Hepatocyte (in vitro differentiated cells): ENCODE measurements at regions not wholly inside any gene's neighbourhood (a gene's known extent, or its start where the extent isn't known, plus 50 kb on each side); places are given as distances from the start of the nearest gene placed in this dataset.

Experiments
- DNase-seq: peaks from one replicate; pipeline ENCODE4 v3.0.0-alpha.2; 2016; ENCODE audit warnings: low spot score
- H2AFZ ChIP-seq: fragments of 200-600 bp; sonication (generic); 2 replicates; pipeline ENCODE4 v1.6.0; 2016; ENCODE audit warnings: antibody characterized with exemption, mild to moderate bottlenecking
- H3K27ac ChIP-seq: fragments of 200-600 bp; sonication (generic); 2 replicates; pipeline ENCODE4 v1.5.1; 2016; ENCODE audit warnings: mild to moderate bottlenecking
- H3K27me3 ChIP-seq: fragments of 200-600 bp; sonication (generic); 2 replicates; pipeline ENCODE4 v1.6.1; 2016
- H3K36me3 ChIP-seq: fragments of 200-600 bp; sonication (generic); replicated peaks from 2 replicates; pipeline ENCODE4 v1.5.1; 2016; ENCODE audit warnings: low read depth; ENCODE audit not compliant: insufficient read depth
- H3K4me1 ChIP-seq: fragments of 200-600 bp; sonication (generic); 2 replicates; pipeline ENCODE4 v1.5.1; 2016; ENCODE audit warnings: mild to moderate bottlenecking, moderate library complexity; ENCODE audit not compliant: insufficient read depth
- H3K4me2 ChIP-seq: fragments of 200-600 bp; sonication (generic); 2 replicates; pipeline ENCODE4 v1.6.0; 2016
- H3K4me3 ChIP-seq: fragments of 200-600 bp; sonication (generic); 2 replicates; pipeline ENCODE4 v1.5.1; 2016; ENCODE audit warnings: mild to moderate bottlenecking
- H3K79me2 ChIP-seq: fragments of 200-600 bp; sonication (generic); 2 replicates; pipeline ENCODE4 v1.6.0; 2017; ENCODE audit warnings: mild to moderate bottlenecking
- H3K9me2 ChIP-seq: fragments of 200-600 bp; sonication (generic); replicated peaks from 2 replicates; pipeline ENCODE4 v1.6.0; 2017; ENCODE audit warnings: mild to moderate bottlenecking; ENCODE audit not compliant: insufficient read depth
- H3K9me3 ChIP-seq: fragments of 200-600 bp; sonication (generic); 2 replicates; pipeline ENCODE4 v1.5.1; 2016; ENCODE audit warnings: low read depth, mild to moderate bottlenecking
- H4K20me1 ChIP-seq: fragments of 200-600 bp; sonication (generic); 2 replicates; pipeline ENCODE4 v1.6.0; 2016; ENCODE audit warnings: mild to moderate bottlenecking; ENCODE audit not compliant: insufficient read depth, poor library complexity, severe bottlenecking
- EZH2 ChIP-seq: fragments of 200-600 bp; sonication (generic); IDR thresholded peaks from 2 replicates; pipeline ENCODE4 v1.6.1; 2016; ENCODE audit warnings: antibody characterized with exemption, mild to moderate bottlenecking, borderline replicate concordance
- EZH2phosphoT487 ChIP-seq: fragments of 200-600 bp; sonication (generic); IDR thresholded peaks from one replicate; pipeline ENCODE4 v1.6.1; 2018; ENCODE audit warnings: antibody characterized with exemption, mild to moderate bottlenecking, low read depth, moderate library complexity; ENCODE audit not compliant: unreplicated experiment, severe bottlenecking
- WGBS: methylation state at CpG from one replicate; pipeline ENCODE4 v1.1.6; 2016; ENCODE audit warnings: low lambda C conversion rate; ENCODE audit errors: missing lambda C conversion rate; 5-methylcytosine and 5-hydroxymethylcytosine counted together
- TF ChIP-seq, protein P1 (sequence below): fragments of 200-600 bp; sonication (generic); IDR thresholded peaks from 2 replicates; pipeline ENCODE4 v1.5.1; 2016; ENCODE audit warnings: antibody characterized with exemption, mild to moderate bottlenecking; ENCODE audit not compliant: poor library complexity

DNA sequence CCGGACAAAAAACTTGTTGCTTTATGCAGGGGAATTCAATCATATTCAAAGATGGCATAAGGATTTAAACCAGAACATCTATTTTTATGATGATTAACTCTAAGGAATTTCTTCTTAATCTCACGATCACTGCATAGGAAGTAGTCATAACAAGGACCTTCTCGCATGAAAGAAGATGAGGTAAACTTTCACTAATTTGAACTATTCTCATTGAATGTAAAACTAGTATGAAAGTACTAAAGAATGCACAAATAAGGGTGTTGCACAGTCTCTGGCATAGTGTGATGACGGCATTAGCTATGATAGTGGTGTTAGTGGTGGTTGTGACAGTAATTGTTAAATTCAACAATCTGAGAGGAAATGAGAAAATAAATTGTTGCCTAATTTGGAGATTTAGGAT lies 280.0 kb downstream of the SLC6A15 start:
- TF ChIP-seq, protein P1, sequence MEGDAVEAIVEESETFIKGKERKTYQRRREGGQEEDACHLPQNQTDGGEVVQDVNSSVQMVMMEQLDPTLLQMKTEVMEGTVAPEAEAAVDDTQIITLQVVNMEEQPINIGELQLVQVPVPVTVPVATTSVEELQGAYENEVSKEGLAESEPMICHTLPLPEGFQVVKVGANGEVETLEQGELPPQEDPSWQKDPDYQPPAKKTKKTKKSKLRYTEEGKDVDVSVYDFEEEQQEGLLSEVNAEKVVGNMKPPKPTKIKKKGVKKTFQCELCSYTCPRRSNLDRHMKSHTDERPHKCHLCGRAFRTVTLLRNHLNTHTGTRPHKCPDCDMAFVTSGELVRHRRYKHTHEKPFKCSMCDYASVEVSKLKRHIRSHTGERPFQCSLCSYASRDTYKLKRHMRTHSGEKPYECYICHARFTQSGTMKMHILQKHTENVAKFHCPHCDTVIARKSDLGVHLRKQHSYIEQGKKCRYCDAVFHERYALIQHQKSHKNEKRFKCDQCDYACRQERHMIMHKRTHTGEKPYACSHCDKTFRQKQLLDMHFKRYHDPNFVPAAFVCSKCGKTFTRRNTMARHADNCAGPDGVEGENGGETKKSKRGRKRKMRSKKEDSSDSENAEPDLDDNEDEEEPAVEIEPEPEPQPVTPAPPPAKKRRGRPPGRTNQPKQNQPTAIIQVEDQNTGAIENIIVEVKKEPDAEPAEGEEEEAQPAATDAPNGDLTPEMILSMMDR = no peak
- TF ChIP-seq EZH2phosphoT487 (no peak), EZH2 (no peak)
- WGBS = 83% methylated on average over 4 of the region's 4 CpGs
- no peak overlapping the region for H3K27ac ChIP-seq

DNA sequence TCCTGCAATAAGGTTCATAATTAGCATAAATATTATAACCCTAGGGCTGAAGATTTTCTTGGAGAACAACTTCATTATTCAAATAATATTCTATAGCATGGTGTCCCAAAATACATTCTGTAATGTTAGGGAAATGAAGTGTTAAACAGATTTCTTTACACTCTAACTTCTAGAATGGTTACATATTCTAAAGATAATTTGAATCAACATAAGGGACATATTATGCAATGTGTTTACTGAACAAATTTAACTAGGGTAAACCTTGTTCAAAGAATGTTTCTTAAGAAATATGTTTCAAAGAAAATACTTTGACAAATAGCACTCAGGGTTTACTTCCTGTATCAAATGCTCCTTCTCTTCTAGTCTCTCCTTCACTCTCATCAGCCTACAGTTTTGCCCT lies 281.6 kb downstream of the SLC6A15 start:
- no peaks in the 10 kb centered on the region for H3K9me3 ChIP-seq
- H4K20me1 ChIP-seq = no peaks in the 10 kb centered on the region
- H3K27me3 ChIP-seq = no peaks in the 10 kb centered on the region
- no peak overlapping the region for H3K27ac ChIP-seq
- H3K36me3 ChIP-seq = no peaks in the 10 kb centered on the region
- no peak overlapping the region for H2AFZ ChIP-seq
- TF ChIP-seq EZH2phosphoT487 (no peak), EZH2 (no peak)
- TF ChIP-seq, protein P1 = no peak
- no peaks in the 10 kb centered on the region for H3K4me1 ChIP-seq
- H3K9me2 ChIP-seq = no peaks in the 10 kb centered on the region
- no peak overlapping the region for H3K4me2 ChIP-seq
- no peak for DNase-seq
- no peak overlapping the region for H3K4me3 ChIP-seq
- H3K79me2 ChIP-seq = no peaks in the 10 kb centered on the region

More for the DNA sequence above, 280.0 kb downstream of the SLC6A15 start:
- H3K36me3 ChIP-seq = no peaks in the 10 kb centered on the region
- no peak for DNase-seq
- no peaks in the 10 kb centered on the region for H4K20me1 ChIP-seq
- H3K4me1 ChIP-seq = no peaks in the 10 kb centered on the region
- H3K27me3 ChIP-seq = no peaks in the 10 kb centered on the region
- no peak overlapping the region for H2AFZ ChIP-seq
- H3K9me3 ChIP-seq = no peaks in the 10 kb centered on the region
- no peak overlapping the region for H3K4me2 ChIP-seq
- no peak overlapping the region for H3K4me3 ChIP-seq
- H3K79me2 ChIP-seq = no peaks in the 10 kb centered on the region
- no peaks in the 10 kb centered on the region for H3K9me2 ChIP-seq

- H4K20me1 ChIP-seq = no peaks in the 10 kb centered on the region
- TF ChIP-seq EZH2 (no peak), EZH2phosphoT487 (no peak)
- TF ChIP-seq, protein P1 = no peak
- H3K36me3 ChIP-seq = no peaks in the 10 kb centered on the region
- no peak overlapping the region for H3K4me3 ChIP-seq
- H3K79me2 ChIP-seq = no peaks in the 10 kb centered on the region
- no peaks in the 10 kb centered on the region for H3K9me3 ChIP-seq
- WGBS = 73% methylated on average over 3 of the region's 3 CpGs
- no peaks in the 10 kb centered on the region for H3K4me1 ChIP-seq
- no peaks in the 10 kb centered on the region for H3K9me2 ChIP-seq
- no peaks in the 10 kb centered on the region for H3K27me3 ChIP-seq
- H3K4me2 ChIP-seq = no peak overlapping the region
- DNase-seq = no peak
- H3K27ac ChIP-seq = no peak overlapping the region
- H2AFZ ChIP-seq = no peak overlapping the region
These were observed 285.0 kb downstream of the SLC6A15 start for GRCh38 chr12:84627593-84627992.

DNA sequence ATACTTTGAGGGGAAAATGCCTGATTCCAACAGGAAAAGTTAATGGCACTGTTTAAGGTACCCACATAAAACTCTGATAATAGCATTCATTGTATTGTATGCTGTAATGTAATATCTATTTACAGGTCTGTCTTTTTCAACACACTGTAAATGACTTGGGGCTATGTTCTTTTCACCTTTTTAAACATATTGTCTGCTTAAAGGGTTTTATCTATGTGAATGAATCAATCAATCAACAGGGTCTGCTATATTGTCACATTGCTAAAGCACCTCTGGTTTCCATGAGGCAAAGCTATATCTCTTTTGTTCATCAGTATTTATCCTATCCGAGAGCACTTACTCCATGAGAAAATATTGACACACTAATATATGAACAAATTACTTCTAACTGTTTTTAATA lies 288.0 kb downstream of the SLC6A15 start:
- no peak for DNase-seq
- Histone ChIP-seq H3K79me2 (no peaks in the 10 kb centered on the region), H4K20me1 (no peaks in the 10 kb centered on the region), H3K27ac (no peak overlapping the region), H3K4me2 (no peak overlapping the region), H3K4me1 (no peaks in the 10 kb centered on the region), H2AFZ (no peak overlapping the region), H3K36me3 (no peaks in the 10 kb centered on the region), H3K27me3 (no peaks in the 10 kb centered on the region), H3K4me3 (no peak overlapping the region), H3K9me3 (no peaks in the 10 kb centered on the region), H3K9me2 (no peaks in the 10 kb centered on the region)
- TF ChIP-seq EZH2 = no peak
- TF ChIP-seq EZH2phosphoT487 = no peak
- TF ChIP-seq, protein P1 = no peak
- WGBS = 73% methylated on average over 1 of the region's 1 CpG
